GM15510 (cell line): ENCODE measurements at regions not wholly inside any gene's neighbourhood (a gene's known extent, or its start where the extent isn't known, plus 50 kb on each side); places are given as distances from the start of the nearest gene placed in this dataset.

Experiments
- POLR2A ChIP-seq: IDR thresholded peaks from 3 replicates; pipeline ENCODE4 v1.6.1; 2011; ENCODE audit warnings: borderline replicate concordance; ENCODE audit not compliant: insufficient read length; ENCODE audit errors: extremely low read depth

GRCh38 chr4:13920111-13920875 lies 292.8 kb upstream of the BOD1L1 start:
- TF ChIP-seq POLR2A = no peak

GRCh38 chr4:13920901-13921300 lies 293.4 kb upstream of the BOD1L1 start:
- TF ChIP-seq POLR2A = no peak

GRCh38 chr4:13921805-13922204 lies 294.3 kb upstream of the BOD1L1 start:
- TF ChIP-seq POLR2A = no peak

- no peak for TF ChIP-seq POLR2A
Measured at GRCh38 chr4:13922459-13922858, 294.9 kb upstream of the BOD1L1 start.

GRCh38 chr4:13922873-13923645 lies 295.5 kb upstream of the BOD1L1 start:
- no peak for TF ChIP-seq POLR2A

- TF ChIP-seq POLR2A = no peak
Measured at GRCh38 chr4:13928214-13928613, 300.7 kb upstream of the BOD1L1 start.

- TF ChIP-seq POLR2A = no peak
Measured at GRCh38 chr4:13930155-13930554, 302.6 kb upstream of the BOD1L1 start.

GRCh38 chr4:13933191-13933590 lies 305.7 kb upstream of the BOD1L1 start:
- TF ChIP-seq POLR2A = no peak

- no peak for TF ChIP-seq POLR2A
Measured at GRCh38 chr4:13938299-13938698, 310.8 kb upstream of the BOD1L1 start.

- no peak for TF ChIP-seq POLR2A
Measured at GRCh38 chr4:13940921-13941320, 313.4 kb upstream of the BOD1L1 start.

GRCh38 chr4:13942977-13943376 lies 315.5 kb upstream of the BOD1L1 start:
- no peak for TF ChIP-seq POLR2A

GRCh38 chr4:13944095-13944511 lies 316.6 kb upstream of the BOD1L1 start:
- TF ChIP-seq POLR2A = no peak

GRCh38 chr4:13947921-13948320 lies 320.4 kb upstream of the BOD1L1 start:
- no peak for TF ChIP-seq POLR2A

- no peak for TF ChIP-seq POLR2A
Measured at GRCh38 chr4:13950491-13950890, 323.0 kb upstream of the BOD1L1 start.

- no peak for TF ChIP-seq POLR2A
Measured at GRCh38 chr4:13953083-13953482, 325.6 kb upstream of the BOD1L1 start.

GRCh38 chr4:13955551-13955950 lies 328.0 kb upstream of the BOD1L1 start:
- no peak for TF ChIP-seq POLR2A
